HL-60 (cell line): ENCODE measurements at regions not wholly inside any gene's neighbourhood (a gene's known extent, or its start where the extent isn't known, plus 50 kb on each side); places are given as distances from the start of the nearest gene placed in this dataset.
"Not testable (repeated sequence)": the region's sequence is repeated elsewhere in the genome, so short reads cannot be mapped to it uniquely, and the experiment has no call there.

ENCODE experiments used
- CTCF ChIP-seq: IDR thresholded peaks from one replicate; pipeline ENCODE4 v1.5.1; 2011; ENCODE audit warnings: low read length, control low read depth, inconsistent platforms; ENCODE audit not compliant: insufficient read depth
- POLR2AphosphoS5 ChIP-seq: IDR thresholded peaks from 2 replicates; pipeline ENCODE4 v1.6.1; 2012; ENCODE audit warnings: low read depth

GRCh38 chr5:174792265-174792664, 67.9 kb downstream of the MSX2 start:
- TF ChIP-seq CTCF, POLR2AphosphoS5: not testable (repeated sequence)
